Activated CD8-positive, alpha-beta T cell treated with anti-CD3 and anti-CD28 coated beads for 36 hours (primary cell): ENCODE measurements at regions not wholly inside any gene's neighbourhood (a gene's known extent, or its start where the extent isn't known, plus 50 kb on each side); places are given as distances from the start of the nearest gene placed in this dataset.

ENCODE experiments used
- ATAC-seq: fragments of 200-7000 bp; cut with Tn5 transposase; one replicate; pipeline ENCODE4 v1.10.0; 2021; ENCODE audit warnings: mild to moderate bottlenecking, moderate library complexity
- CTCF ChIA-PET: fragments of 350-600 bp; sonication (Branson Sonifier 250); formaldehyde crosslinking; loops from one replicate; lab custom pipeline; 2021; ENCODE audit warnings: antibody characterized with exemption; lab: Charles Lee
- POLR2A ChIA-PET: fragments of 350-600 bp; sonication (Branson Sonifier 250); formaldehyde crosslinking; loops from one replicate; lab custom pipeline; 2021; ENCODE audit warnings: antibody characterized with exemption; lab: Charles Lee
- DNase-seq: peaks from one replicate; pipeline ENCODE4 v3.0.0-alpha.2; 2020
- H3K27ac Mint-ChIP-seq: one replicate; pipeline ENCODE4 v1.8.0; 2021; ENCODE audit warnings: mild to moderate bottlenecking, mixed read lengths
- H3K27me3 Mint-ChIP-seq: one replicate; pipeline ENCODE4 v1.8.0; 2021; ENCODE audit warnings: mixed read lengths
- H3K36me3 Mint-ChIP-seq: one replicate; pipeline ENCODE4 v1.8.0; 2021; ENCODE audit warnings: low read depth, mixed read lengths
- H3K4me1 Mint-ChIP-seq: one replicate; pipeline ENCODE4 v1.8.0; 2021; ENCODE audit warnings: low read depth, mixed read lengths
- H3K4me3 Mint-ChIP-seq: one replicate; pipeline ENCODE4 v1.8.0; 2021; ENCODE audit warnings: mild to moderate bottlenecking, moderate library complexity, mixed read lengths
- H3K9me3 Mint-ChIP-seq: one replicate; pipeline ENCODE4 v1.8.0; 2021; ENCODE audit warnings: mixed read lengths
- intact Hi-C: fragments of 100-400 bp; cut with micrococcal nuclease; formaldehyde crosslinking; loops from one replicate; pipeline ENCODE4 v1.10.0; 2022
- TF ChIP-seq, protein P1 (sequence below): fragments of 200-600 bp; IDR thresholded peaks from one replicate; pipeline ENCODE4 v1.8.0; 2022; ENCODE audit warnings: antibody characterized with exemption, mild to moderate bottlenecking

DNA sequence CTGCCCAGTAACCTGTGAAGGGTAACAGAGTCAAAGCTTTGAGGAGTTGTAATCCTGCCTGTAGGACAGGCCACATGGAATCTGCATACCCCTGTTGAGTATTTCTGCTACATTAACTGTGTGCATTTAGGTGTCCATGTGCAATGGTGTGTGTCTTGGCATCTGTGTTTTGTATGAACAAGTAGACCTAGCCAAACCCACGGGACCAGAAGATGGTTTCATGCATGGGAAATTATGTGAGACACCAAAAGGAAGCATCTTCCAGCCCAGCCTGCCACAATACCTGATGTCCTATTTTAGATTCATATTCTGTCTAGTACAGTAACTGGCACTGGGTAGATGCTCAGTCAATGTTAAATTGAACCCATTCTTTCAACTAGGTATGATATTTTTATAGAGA, 70.8 kb upstream of the KCND3 start:
- CTCF ChIA-PET: no interaction called here
- POLR2A ChIA-PET: no interaction called here
- intact Hi-C loops: no loop called here
- no peak overlapping the region for H3K4me3 Mint-ChIP-seq
- DNase-seq (no peak), ATAC-seq (no peak)
- no peaks in the 10 kb centered on the region for H3K4me1 Mint-ChIP-seq
- TF ChIP-seq, protein P1, sequence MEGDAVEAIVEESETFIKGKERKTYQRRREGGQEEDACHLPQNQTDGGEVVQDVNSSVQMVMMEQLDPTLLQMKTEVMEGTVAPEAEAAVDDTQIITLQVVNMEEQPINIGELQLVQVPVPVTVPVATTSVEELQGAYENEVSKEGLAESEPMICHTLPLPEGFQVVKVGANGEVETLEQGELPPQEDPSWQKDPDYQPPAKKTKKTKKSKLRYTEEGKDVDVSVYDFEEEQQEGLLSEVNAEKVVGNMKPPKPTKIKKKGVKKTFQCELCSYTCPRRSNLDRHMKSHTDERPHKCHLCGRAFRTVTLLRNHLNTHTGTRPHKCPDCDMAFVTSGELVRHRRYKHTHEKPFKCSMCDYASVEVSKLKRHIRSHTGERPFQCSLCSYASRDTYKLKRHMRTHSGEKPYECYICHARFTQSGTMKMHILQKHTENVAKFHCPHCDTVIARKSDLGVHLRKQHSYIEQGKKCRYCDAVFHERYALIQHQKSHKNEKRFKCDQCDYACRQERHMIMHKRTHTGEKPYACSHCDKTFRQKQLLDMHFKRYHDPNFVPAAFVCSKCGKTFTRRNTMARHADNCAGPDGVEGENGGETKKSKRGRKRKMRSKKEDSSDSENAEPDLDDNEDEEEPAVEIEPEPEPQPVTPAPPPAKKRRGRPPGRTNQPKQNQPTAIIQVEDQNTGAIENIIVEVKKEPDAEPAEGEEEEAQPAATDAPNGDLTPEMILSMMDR: no peak
- H3K9me3 Mint-ChIP-seq: no peaks in the 10 kb centered on the region
- H3K27ac Mint-ChIP-seq: no peak overlapping the region
- peaks cover 10% of the 10 kb centered on the region for H3K27me3 Mint-ChIP-seq
- H3K36me3 Mint-ChIP-seq: no peaks in the 10 kb centered on the region

DNA sequence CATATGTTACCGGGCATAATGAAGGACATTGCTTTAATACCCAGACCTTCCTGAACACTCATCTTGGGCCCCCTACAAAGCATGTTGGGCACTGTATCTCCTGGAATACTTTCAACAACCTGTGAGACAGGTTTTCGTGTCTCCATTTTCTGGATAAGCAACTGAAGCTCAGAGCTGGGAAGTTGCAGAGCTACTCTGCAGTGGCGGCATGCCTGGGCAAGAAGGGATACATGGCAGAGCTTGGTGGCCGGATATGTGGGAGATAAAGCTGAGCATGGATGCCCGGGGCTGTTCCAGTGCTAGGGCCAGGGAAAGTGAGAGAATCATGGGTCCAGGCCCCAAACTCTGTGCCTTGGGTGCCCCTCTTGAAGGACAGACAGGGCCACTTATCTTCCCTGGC, 71.6 kb upstream of the KCND3 start:
- H3K9me3 Mint-ChIP-seq: no peaks in the 10 kb centered on the region
- ATAC-seq: no peak
- no peak for DNase-seq
- TF ChIP-seq, protein P1: no peak
- H3K4me1 Mint-ChIP-seq: no peaks in the 10 kb centered on the region
- H3K36me3 Mint-ChIP-seq: no peaks in the 10 kb centered on the region
- intact Hi-C loops: no loop called here
- ChIA-PET POLR2A (no interaction called here), CTCF (no interaction called here)
- H3K4me3 Mint-ChIP-seq: no peak overlapping the region
- no peak overlapping the region for H3K27ac Mint-ChIP-seq
- peaks cover 11% of the 10 kb centered on the region for H3K27me3 Mint-ChIP-seq

DNA sequence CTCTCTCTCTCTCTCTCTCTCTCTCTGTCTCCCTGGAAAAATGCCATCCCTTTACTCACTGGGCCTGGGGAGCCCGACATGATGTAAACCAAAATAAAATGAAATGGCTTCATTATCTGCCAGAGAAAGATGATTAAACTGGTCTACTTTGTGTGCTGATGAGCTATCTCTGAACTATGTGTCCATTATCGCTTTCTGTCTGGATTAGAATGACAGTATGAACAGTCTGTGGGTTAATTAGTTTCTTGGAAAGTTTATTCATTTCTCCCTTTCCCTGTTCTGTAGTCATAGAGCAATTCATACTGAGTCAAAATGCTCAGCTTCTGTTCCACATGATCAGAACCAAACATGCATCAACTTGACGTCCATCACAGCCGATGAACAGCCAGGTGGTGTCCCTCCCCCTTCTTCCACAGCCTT, 72.4 kb upstream of the KCND3 start:
- POLR2A ChIA-PET: no interaction called here
- Mint-ChIP-seq H3K36me3 (no peaks in the 10 kb centered on the region), H3K4me1 (no peaks in the 10 kb centered on the region), H3K27ac (no peak overlapping the region), H3K27me3 (peaks cover 13% of the 10 kb centered on the region), H3K9me3 (no peaks in the 10 kb centered on the region), H3K4me3 (no peak overlapping the region)
- intact Hi-C loops: no loop called here
- CTCF ChIA-PET: no interaction called here
- DNase-seq: no peak
- TF ChIP-seq, protein P1: no peak
- ATAC-seq: no peak

DNA sequence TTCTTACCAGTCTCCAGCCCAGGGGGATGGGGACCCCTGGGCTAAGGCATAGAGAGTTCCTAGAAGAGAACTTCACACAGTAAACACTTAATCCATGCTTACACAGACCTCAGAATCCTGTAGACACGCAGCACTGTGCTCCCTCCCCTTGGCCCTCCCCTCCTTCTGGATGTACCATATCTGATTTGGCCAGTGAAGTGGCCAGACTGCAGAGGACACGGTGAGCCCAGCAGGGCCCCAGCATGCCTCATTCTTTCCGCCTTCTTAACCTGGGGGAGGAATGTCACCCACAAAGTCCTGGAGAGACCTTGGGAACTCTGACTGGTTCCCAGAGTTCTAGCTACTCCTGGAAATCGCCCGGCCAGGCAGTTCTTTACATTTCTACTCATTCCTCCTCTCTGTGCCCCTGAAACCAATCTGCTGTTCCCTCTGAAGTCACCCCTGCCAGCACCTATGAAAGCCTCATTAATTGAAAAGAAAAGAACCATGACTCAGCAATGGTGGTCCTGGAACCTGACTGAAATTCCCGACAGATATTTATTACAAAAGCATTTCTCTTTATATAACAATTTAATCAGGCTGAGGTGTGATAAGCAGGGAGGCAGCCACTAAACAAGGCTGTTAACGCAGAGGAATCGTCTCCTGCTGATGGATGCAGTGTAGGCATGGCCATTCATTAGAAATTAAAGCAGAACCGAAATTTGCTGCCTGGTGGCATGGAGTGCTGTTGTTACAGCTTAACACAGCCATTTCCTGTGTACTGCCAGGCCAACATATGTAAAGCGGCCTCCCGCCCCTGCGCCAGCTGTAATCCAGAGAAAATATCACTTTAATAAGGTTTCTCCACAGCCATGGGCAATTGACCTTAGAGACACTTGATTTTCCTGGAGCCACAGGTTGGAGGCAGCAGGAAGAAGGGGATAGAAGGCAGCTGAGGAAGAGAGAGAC, 74.6 kb upstream of the KCND3 start:
- Mint-ChIP-seq H3K4me3 (no peak overlapping the region), H3K4me1 (no peaks in the 10 kb centered on the region), H3K36me3 (no peaks in the 10 kb centered on the region), H3K27me3 (peaks cover 14% of the 10 kb centered on the region), H3K27ac (no peak overlapping the region), H3K9me3 (no peaks in the 10 kb centered on the region)
- DNase-seq (no peak), ATAC-seq (no peak)
- intact Hi-C loops: no loop called here
- POLR2A ChIA-PET: no interaction called here
- TF ChIP-seq, protein P1: no peak
- CTCF ChIA-PET: no interaction called here

DNA sequence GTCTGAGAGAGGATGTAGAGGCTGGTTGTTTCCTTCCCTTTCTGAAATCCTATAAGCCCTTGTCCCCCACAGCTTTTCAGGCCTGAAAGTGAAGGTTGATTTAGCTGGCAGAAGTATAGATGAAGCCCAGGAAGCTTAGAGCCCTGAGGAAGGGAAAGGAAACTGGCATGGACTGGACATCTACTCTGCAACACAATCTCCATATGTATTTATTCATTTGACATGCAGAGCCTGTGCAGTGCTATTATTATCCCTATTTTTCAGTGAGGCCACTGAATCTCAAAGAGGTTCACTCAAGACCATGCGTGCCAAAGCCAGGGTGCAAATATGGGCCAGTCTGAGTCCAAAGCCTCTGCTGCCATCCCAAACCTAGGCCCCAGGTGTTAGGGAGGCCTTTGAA, 78.5 kb upstream of the KCND3 start:
- Mint-ChIP-seq H3K4me1 (no peaks in the 10 kb centered on the region), H3K4me3 (no peak overlapping the region), H3K27ac (no peak overlapping the region), H3K36me3 (no peaks in the 10 kb centered on the region), H3K9me3 (no peaks in the 10 kb centered on the region), H3K27me3 (peaks cover 15% of the 10 kb centered on the region)
- TF ChIP-seq, protein P1: no peak
- intact Hi-C loops: no loop called here
- no peak for ATAC-seq
- no peak for DNase-seq
- POLR2A ChIA-PET: no interaction called here
- CTCF ChIA-PET: no interaction called here
